PFSK-1 (cell line): ENCODE measurements at regions not wholly inside any gene's neighbourhood (a gene's known extent, or its start where the extent isn't known, plus 50 kb on each side); places are given as distances from the start of the nearest gene placed in this dataset.

ENCODE experiments used
- FOXP2 ChIP-seq: optimal IDR thresholded peaks from 2 replicates; pipeline ENCODE3; 2011; ENCODE audit warnings: borderline replicate concordance, control low read depth, inconsistent platforms; ENCODE audit not compliant: insufficient read depth; ENCODE audit errors: extremely low read length, extremely low read depth
- POLR2AphosphoS5 ChIP-seq: IDR thresholded peaks from 2 replicates; pipeline ENCODE4 v1.6.1; 2012; ENCODE audit warnings: low read depth, mild to moderate bottlenecking, control low read depth, low read length, moderate library complexity
- SIN3A ChIP-seq: IDR thresholded peaks from 2 replicates; pipeline ENCODE4 v1.6.1; 2012; ENCODE audit warnings: mild to moderate bottlenecking, low read length, moderate library complexity, borderline replicate concordance; ENCODE audit not compliant: insufficient read depth
- TAF1 ChIP-seq: IDR thresholded peaks from 2 replicates; pipeline ENCODE4 v1.6.1; 2012; ENCODE audit warnings: low read length, control low read depth, borderline replicate concordance; ENCODE audit not compliant: insufficient read depth
- TF ChIP-seq, protein P1 (sequence below), 2 experiments: IDR thresholded peaks; 2 replicates each; pipeline versions ENCODE4 v1.6.1 to v1.8.0; 2011 to 2012; ENCODE audit warnings: low read depth in 2 of 2, low read length in 2 of 2, control low read depth in 1 of 2, inconsistent platforms in 1 of 2, mild to moderate bottlenecking in 1 of 2, moderate library complexity in 1 of 2; ENCODE audit not compliant: insufficient read depth in 1 of 2

DNA sequence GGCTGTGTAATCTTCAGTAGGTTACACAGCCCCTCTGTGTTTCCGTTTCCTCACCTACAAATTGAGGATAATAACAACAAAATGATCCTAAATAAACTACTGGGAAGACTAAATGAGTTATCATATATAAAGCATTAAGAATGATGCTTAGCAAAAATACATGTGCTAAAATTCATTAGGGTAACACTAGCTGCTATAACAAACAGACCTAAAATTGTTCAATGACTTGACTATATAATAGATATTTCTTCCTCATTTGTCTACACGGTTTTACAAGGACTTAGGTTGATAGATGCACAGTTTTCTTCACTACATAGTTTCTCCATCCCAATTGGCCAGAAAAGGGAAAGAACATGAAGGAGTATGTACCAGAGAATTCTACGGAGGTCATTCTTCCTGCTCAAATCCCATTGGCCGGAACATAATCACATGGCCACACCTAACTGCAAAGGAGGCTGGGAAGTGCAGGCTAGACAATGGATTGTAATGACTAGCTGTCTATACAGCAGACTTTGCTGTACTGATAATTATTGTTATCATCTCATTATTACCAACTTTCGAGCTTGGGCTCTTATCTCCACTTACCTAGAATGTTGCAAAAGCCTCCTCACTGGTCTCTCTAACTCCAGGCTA is 223.5 kb upstream of the NUDT4 start:
- TF ChIP-seq, protein P1, sequence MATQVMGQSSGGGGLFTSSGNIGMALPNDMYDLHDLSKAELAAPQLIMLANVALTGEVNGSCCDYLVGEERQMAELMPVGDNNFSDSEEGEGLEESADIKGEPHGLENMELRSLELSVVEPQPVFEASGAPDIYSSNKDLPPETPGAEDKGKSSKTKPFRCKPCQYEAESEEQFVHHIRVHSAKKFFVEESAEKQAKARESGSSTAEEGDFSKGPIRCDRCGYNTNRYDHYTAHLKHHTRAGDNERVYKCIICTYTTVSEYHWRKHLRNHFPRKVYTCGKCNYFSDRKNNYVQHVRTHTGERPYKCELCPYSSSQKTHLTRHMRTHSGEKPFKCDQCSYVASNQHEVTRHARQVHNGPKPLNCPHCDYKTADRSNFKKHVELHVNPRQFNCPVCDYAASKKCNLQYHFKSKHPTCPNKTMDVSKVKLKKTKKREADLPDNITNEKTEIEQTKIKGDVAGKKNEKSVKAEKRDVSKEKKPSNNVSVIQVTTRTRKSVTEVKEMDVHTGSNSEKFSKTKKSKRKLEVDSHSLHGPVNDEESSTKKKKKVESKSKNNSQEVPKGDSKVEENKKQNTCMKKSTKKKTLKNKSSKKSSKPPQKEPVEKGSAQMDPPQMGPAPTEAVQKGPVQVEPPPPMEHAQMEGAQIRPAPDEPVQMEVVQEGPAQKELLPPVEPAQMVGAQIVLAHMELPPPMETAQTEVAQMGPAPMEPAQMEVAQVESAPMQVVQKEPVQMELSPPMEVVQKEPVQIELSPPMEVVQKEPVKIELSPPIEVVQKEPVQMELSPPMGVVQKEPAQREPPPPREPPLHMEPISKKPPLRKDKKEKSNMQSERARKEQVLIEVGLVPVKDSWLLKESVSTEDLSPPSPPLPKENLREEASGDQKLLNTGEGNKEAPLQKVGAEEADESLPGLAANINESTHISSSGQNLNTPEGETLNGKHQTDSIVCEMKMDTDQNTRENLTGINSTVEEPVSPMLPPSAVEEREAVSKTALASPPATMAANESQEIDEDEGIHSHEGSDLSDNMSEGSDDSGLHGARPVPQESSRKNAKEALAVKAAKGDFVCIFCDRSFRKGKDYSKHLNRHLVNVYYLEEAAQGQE (IDR thresholded peaks at IDR 0.05; ENCODE audit: insufficient read depth in 1 of 2, low read depth in 2 of 2, low read length in 2 of 2): no peak
- TF ChIP-seq FOXP2 (no peak), TAF1 (no peak), POLR2AphosphoS5 (no peak), SIN3A (no peak)

DNA sequence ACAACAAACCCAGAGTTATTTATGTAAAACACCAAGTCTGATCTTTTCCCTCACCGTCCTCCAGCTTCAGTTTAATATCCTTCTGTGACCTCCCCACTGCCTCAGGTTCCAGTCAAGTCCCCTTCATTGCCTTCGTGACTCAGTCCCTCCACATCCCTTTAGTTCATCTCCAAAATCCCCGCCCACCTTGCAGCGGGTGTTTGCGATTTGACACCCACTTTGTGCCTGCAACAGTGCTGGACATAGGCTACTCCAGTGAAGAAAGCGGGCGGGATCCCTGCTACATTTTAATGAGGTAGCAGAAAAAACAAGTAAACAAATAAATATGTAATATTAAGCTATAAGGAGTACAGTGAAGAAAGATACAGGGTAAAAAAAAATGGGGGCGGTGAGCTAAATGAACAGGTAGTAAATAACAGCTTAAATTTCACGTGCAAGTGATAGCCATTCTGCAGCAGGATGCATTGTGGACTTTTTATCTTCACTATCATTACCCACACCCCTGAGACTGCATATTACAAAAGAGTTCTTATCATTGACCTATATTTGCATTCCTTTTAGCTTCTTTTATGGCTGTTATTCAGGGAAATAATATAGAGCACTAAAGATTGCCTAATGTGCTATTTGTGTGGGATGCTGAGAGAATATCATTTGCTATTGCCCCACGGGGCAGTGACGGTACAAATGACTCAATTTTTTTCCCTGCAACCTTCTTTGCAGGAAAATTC is 222.8 kb upstream of the NUDT4 start:
- no peak for TF ChIP-seq FOXP2
- no peak for TF ChIP-seq POLR2AphosphoS5
- no peak for TF ChIP-seq TAF1
- TF ChIP-seq, protein P1 (IDR thresholded peaks at IDR 0.05; ENCODE audit: insufficient read depth in 1 of 2, low read depth in 2 of 2, low read length in 2 of 2): no peak
- TF ChIP-seq SIN3A: no peak

GRCh38 chr12:93156086-93156716 is 221.5 kb upstream of the NUDT4 start:
- TF ChIP-seq, protein P1 (IDR thresholded peaks at IDR 0.05; ENCODE audit: insufficient read depth in 1 of 2, low read depth in 2 of 2, low read length in 2 of 2): no peak
- TF ChIP-seq POLR2AphosphoS5 (no peak), TAF1 (no peak), FOXP2 (no peak), SIN3A (no peak)

- TF ChIP-seq POLR2AphosphoS5 (no peak), FOXP2 (no peak), TAF1 (no peak), SIN3A (no peak)
- TF ChIP-seq, protein P1 (IDR thresholded peaks at IDR 0.05; ENCODE audit: insufficient read depth in 1 of 2, low read depth in 2 of 2, low read length in 2 of 2): no peak
Observed at GRCh38 chr12:93157279-93157678, 220.4 kb upstream of the NUDT4 start.
